Glutamatergic neuron (in vitro differentiated cells): ENCODE measurements at regions not wholly inside any gene's neighbourhood (a gene's known extent, or its start where the extent isn't known, plus 50 kb on each side); places are given as distances from the start of the nearest gene placed in this dataset.
A peak's percentile ranks its signal among the peaks of the same experiment; 100 is the strongest.

Experiments used
- DNase-seq: peaks from one replicate; pipeline ENCODE4 v3.0.0; 2022
- H3K27ac Mint-ChIP-seq: one replicate; pipeline ENCODE4 v1.8.0; 2020; ENCODE audit warnings: mild to moderate bottlenecking, mixed read lengths, inconsistent platforms; ENCODE audit not compliant: unreplicated experiment
- H3K27me3 Mint-ChIP-seq: one replicate; pipeline ENCODE4 v1.8.0; 2020; ENCODE audit warnings: mild to moderate bottlenecking, moderate library complexity, mixed read lengths, inconsistent platforms; ENCODE audit not compliant: unreplicated experiment
- H3K36me3 Mint-ChIP-seq: one replicate; pipeline ENCODE4 v1.8.0; 2020; ENCODE audit warnings: mild to moderate bottlenecking, mixed read lengths, inconsistent platforms; ENCODE audit not compliant: unreplicated experiment
- H3K4me1 Mint-ChIP-seq: one replicate; pipeline ENCODE4 v1.8.0; 2020; ENCODE audit warnings: mild to moderate bottlenecking, low read depth, mixed read lengths, inconsistent platforms; ENCODE audit not compliant: unreplicated experiment
- H3K4me3 Mint-ChIP-seq: one replicate; pipeline ENCODE4 v1.8.0; 2020; ENCODE audit warnings: mild to moderate bottlenecking, mixed read lengths, inconsistent platforms; ENCODE audit not compliant: unreplicated experiment
- H3K9me3 Mint-ChIP-seq: one replicate; pipeline ENCODE4 v1.8.0; 2020; ENCODE audit warnings: mild to moderate bottlenecking, moderate library complexity, mixed read lengths, inconsistent platforms; ENCODE audit not compliant: unreplicated experiment
- TF ChIP-seq, protein P1 (sequence below): fragments of 200-600 bp; sonication (generic); IDR thresholded peaks from one replicate; pipeline ENCODE4 v1.5.0; 2021; ENCODE audit not compliant: partially characterized antibody, unreplicated experiment

- no peaks in the 10 kb centered on the region for H3K36me3 Mint-ChIP-seq
- no peak overlapping the region for H3K27ac Mint-ChIP-seq
- H3K27me3 Mint-ChIP-seq: peaks cover 4% of the 10 kb centered on the region
- no peak overlapping the region for H3K4me3 Mint-ChIP-seq
- no peak for DNase-seq
- peaks cover 7% of the 10 kb centered on the region for H3K4me1 Mint-ChIP-seq
- TF ChIP-seq, protein P1, sequence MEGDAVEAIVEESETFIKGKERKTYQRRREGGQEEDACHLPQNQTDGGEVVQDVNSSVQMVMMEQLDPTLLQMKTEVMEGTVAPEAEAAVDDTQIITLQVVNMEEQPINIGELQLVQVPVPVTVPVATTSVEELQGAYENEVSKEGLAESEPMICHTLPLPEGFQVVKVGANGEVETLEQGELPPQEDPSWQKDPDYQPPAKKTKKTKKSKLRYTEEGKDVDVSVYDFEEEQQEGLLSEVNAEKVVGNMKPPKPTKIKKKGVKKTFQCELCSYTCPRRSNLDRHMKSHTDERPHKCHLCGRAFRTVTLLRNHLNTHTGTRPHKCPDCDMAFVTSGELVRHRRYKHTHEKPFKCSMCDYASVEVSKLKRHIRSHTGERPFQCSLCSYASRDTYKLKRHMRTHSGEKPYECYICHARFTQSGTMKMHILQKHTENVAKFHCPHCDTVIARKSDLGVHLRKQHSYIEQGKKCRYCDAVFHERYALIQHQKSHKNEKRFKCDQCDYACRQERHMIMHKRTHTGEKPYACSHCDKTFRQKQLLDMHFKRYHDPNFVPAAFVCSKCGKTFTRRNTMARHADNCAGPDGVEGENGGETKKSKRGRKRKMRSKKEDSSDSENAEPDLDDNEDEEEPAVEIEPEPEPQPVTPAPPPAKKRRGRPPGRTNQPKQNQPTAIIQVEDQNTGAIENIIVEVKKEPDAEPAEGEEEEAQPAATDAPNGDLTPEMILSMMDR: no peak
- peaks cover 1% of the 10 kb centered on the region for H3K9me3 Mint-ChIP-seq
These were observed 135.5 kb upstream of the SORCS3 start for GRCh38 chr10:104505521-104506042.

DNA sequence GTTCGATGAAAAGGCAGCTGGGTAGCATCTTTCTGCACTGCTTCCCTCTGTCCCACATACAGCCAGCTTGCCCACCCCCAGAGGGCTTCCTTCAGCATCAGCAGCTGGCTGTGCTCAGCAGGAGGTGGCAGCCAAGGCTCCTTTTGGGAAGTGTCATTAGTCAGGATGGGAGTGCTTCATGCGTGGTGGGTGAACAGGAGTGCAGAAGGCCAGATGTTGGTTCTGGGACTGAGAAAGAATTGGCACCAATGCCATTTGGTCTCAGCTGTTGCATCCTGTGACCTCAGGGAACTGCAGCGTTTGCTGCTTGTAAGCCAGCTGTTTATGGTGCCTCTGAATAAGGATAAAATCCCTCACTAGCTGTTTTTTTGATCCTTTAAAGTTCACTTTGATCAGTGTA lies 131.1 kb upstream of the SORCS3 start:
- Mint-ChIP-seq H3K27ac (no peak overlapping the region), H3K27me3 (peaks cover 2% of the 10 kb centered on the region), H3K36me3 (no peaks in the 10 kb centered on the region), H3K9me3 (peaks cover 2% of the 10 kb centered on the region), H3K4me3 (no peak overlapping the region), H3K4me1 (peaks cover 4% of the 10 kb centered on the region)
- DNase-seq: peak; percentile 26
- TF ChIP-seq, protein P1: no peak

- no peak overlapping the region for H3K27ac Mint-ChIP-seq
- peaks cover 2% of the 10 kb centered on the region for H3K27me3 Mint-ChIP-seq
- TF ChIP-seq, protein P1: no peak
- H3K4me3 Mint-ChIP-seq: no peak overlapping the region
- peaks cover 4% of the 10 kb centered on the region for H3K4me1 Mint-ChIP-seq
- H3K9me3 Mint-ChIP-seq: peaks cover 2% of the 10 kb centered on the region
- H3K36me3 Mint-ChIP-seq: no peaks in the 10 kb centered on the region
- no peak for DNase-seq
These were observed 130.4 kb upstream of the SORCS3 start for GRCh38 chr10:104510644-104511043.

DNA sequence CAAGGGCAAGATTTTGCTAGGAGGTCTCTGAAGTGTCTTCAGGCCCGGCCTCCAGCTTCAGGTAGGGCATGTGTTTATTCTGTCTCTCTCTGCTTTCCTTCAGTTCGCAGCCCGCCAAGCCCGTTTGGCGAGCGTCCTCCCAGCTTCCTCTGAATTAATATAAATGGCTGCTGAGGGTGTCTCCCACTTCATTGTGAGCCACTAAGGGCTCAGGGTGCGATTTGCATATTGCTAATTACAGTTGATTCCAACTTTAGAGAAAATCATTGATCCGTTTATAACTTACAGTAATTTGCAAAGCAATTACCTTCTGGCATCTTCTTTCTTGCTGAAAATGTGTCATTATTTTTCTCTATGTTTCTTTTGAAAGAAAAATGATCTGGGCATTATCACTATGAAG lies 128.3 kb upstream of the SORCS3 start:
- H3K4me1 Mint-ChIP-seq: peaks cover 2% of the 10 kb centered on the region
- no peak overlapping the region for H3K4me3 Mint-ChIP-seq
- no peak overlapping the region for H3K27ac Mint-ChIP-seq
- TF ChIP-seq, protein P1: no peak
- H3K9me3 Mint-ChIP-seq: peaks cover 2% of the 10 kb centered on the region
- H3K27me3 Mint-ChIP-seq: peaks cover 2% of the 10 kb centered on the region
- no peak for DNase-seq
- H3K36me3 Mint-ChIP-seq: no peaks in the 10 kb centered on the region

DNA sequence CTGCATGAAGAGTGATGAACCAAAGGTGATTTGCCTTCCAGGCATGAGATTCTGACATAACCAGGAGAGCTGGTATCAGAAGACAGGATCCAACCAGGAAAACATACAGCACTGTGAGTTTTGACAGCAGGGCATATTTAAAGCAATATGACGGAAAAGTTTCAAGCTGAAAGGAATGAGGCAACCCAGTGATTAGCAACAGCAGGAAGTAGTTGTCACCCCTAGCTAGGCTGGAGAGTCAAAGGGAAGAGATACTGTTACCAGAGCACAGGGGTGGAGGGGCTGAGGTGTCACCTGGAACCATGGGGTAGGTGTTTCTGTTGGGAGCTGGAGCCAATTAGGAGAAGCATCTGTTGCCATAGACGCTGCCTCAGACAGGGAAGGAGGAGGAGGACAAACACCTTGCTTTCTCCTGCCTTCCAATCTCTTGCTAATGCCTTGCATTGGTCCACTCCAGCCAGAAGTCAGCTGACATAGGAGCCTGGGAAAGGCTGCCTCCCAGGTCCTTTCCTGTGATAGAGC lies 125.4 kb upstream of the SORCS3 start:
- Mint-ChIP-seq H3K9me3 (peaks cover 3% of the 10 kb centered on the region), H3K4me3 (no peak overlapping the region), H3K36me3 (no peaks in the 10 kb centered on the region), H3K27ac (no peak overlapping the region), H3K27me3 (peaks cover 2% of the 10 kb centered on the region), H3K4me1 (no peaks in the 10 kb centered on the region)
- DNase-seq: no peak
- TF ChIP-seq, protein P1: no peak
